Esophagus squamous epithelium (tissue), 4 donors: ENCODE measurements at regions not wholly inside any gene's neighbourhood (a gene's known extent, or its start where the extent isn't known, plus 50 kb on each side); places are given as distances from the start of the nearest gene placed in this dataset.

Experiments
- CTCF ChIP-seq, 6 experiments: fragments of 450-650 bp in 4 of 6; fragments of 200-600 bp in 2 of 6; sonication (generic) in 2 of 6; IDR thresholded peaks; one replicate each; pipeline ENCODE4 v1.5.1; 2016 to 2019; ENCODE audit warnings: antibody characterized with exemption in 6 of 6, mild to moderate bottlenecking in 4 of 6, moderate library complexity in 4 of 6
- POLR2A ChIP-seq, 4 donors: fragments of 450-650 bp; IDR thresholded peaks; one replicate each; pipeline ENCODE4 v1.6.1; 2017; ENCODE audit warnings: antibody characterized with exemption in 4 of 4, mild to moderate bottlenecking in 4 of 4, moderate library complexity in 3 of 4

DNA sequence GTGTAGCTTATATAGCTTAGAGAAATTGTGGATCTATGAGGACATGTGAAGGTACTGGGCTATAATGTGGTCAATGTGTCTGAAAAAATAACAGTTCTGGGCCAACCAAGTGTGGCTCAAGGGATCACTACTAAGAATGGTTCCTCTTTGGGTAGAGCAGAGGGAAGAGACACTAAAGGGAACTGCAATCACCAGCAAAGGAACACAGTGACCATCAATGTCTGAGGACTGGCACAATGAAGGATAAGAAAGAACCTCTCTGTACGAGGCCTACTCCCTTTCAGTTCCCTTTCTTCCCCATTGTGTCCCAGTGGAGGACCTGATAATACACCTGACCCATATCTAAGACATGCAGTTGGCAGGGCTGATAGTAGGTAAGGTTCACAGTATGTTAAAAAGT, 89.9 kb upstream of the JAK1 start:
- TF ChIP-seq CTCF (IDR thresholded peaks at IDR 0.05) (no peak), POLR2A (IDR thresholded peaks at IDR 0.05) (no peak)
